ENCODE measurements at regions not wholly inside any gene's neighbourhood (a gene's known extent, or its start where the extent isn't known, plus 50 kb on each side); places are given as distances from the start of the nearest gene placed in this dataset.

GRCh38 chr2:190810981-190811587, 69.5 kb upstream of the GLS start:
- no peak for DNase-seq

DNA sequence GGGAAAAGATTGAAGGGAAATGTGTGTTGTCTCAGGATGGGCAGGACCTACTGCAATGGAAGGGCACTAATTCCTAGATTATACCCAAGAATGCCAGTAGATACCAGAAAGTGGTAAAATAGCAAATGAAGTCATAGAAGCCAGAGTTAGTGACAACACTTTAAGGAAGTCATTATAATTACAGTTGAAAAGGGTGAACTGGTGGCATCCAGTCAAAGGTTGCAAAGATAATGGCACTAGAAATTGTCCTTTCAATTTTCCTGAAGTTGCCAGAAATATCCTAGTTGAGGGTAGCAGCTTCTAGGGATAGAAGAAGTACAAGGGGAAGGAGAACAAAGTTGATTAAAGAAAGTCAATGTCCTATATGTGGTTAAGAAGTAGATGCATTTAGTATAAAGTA, 68.8 kb upstream of the GLS start:
- DNase-seq, result no peak

GRCh38 chr2:190812506-190813294, 67.9 kb upstream of the GLS start:
- DNase-seq, result no peak

DNA sequence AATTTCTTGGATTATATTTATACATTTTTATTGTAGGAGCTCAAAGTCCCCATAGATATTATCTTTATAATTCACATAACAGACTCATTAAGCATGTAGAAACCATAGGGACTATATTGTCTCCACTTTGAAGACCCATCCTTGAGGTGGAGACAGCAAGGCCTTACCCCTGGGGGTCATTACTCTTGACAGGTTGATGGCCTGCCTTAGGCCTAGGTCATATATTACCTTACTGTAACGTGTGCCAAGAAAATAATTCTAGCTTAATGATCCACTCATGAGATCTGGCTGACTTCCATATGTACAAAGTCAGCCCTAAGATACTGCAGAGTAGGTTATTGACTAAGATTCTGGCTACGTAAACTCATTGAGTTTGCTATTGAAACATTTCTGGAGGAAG, 65.4 kb upstream of the GLS start:
- no peak for DNase-seq

DNA sequence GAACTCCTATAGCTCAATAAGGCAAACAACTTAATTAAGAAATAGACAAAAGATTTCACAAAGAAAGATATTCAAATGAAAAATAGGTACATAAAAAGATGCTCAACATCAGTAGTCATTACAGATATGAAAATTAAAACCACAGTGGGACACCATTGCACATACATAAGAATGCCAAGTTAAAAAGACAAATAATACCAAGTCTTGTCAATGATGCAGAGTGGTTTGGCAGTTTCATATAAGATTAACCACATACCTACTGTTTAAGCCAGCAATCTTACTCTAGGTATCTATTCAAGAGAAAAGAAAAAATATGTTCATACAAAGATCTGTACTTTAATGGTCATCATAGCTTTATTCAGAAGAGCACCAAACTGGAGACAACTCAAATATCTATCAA, 63.5 kb upstream of the GLS start:
- DNase-seq, result no peak

DNA sequence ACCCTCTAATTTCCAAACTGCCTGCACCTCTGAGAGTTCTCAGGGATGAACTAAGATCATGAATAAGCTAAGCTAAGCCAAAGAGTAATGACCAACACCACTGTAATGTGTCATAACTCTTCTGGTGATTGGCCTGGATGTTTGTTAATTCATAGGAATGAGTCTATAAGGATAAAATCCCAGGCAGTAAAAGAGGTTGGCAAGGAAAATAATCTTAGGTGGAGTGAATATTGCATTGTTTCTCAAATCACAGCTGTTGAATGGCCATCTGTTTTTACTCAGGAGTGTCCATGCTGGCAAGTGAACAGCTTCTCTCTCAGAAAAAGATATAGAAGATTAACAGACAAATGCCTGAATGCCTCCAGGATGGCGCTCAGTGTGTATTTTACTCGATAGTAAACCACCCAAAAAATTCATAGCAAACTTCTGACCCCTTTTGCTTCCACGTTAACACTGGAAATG, 60.8 kb upstream of the GLS start:
- no peak for DNase-seq

GRCh38 chr2:190820416-190820815, 60.2 kb upstream of the GLS start:
- no peak for DNase-seq

DNA sequence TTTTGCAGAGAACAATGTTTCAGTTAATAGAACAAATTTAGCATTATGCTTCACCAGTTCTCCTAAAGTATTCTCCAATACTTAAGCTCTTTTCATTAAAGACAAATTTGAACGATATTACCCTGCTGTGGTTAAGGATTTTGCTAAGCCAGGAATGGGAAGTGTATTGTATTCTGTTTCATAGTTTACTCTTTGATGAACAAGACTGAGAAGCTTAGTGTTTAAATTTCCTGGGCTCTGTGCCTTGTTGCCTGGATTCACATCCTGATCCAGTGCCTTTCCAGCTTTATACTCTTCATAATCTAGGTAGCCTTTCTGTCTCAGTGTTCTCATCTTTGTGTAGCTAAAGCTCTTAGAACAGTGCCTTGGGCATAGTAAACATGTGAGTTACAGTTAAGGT, 58.6 kb upstream of the GLS start:
- no peak for DNase-seq

GRCh38 chr2:190827720-190828119, 52.9 kb upstream of the GLS start:
- no peak for DNase-seq

DNA sequence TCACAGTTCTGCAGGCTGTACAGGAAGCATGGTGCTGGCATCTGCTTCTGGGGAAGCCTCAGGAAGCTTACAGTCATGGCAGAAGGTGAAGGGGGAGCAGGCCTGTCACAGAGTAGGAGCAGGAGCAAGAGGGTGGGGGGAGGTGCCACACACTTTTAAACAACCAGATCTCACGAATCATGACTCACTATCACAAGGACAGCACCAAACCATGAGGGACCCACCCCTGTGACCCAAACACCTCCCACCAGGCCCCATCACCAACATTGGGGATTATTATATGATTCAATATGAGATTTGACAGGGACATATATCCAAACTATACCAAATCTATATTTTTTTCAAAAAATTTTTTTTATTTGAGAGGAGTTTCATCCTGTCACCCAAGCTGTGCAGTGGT, 51.0 kb upstream of the GLS start:
- no peak for DNase-seq

Data from SHP77 (cell line).